ENCODE measurements at regions not wholly inside any gene's neighbourhood (a gene's known extent, or its start where the extent isn't known, plus 50 kb on each side); places are given as distances from the start of the nearest gene placed in this dataset.

GRCh38 chr2:120519469-120519868, 173.5 kb downstream of the INHBB start:
- Histone ChIP-seq H3K36me3 (ENCODE audit: low read depth, low read length) (no peaks in the 10 kb centered on the region), H3K27ac (ENCODE audit: low read length) (no peak overlapping the region), H3K9ac (ENCODE audit: low read length) (no peak overlapping the region), H3F3A (ENCODE audit: low read length, unreplicated experiment) (no peaks in the 10 kb centered on the region), H3K4me1 (ENCODE audit: insufficient read depth, low read length) (no peaks in the 10 kb centered on the region), H4K20me1 (ENCODE audit: low read length) (no peaks in the 10 kb centered on the region), H3K79me2 (ENCODE audit: low read length) (no peaks in the 10 kb centered on the region), H3K9me2 (replicated peaks; ENCODE audit: low read length) (no peaks in the 10 kb centered on the region), H3K4me2 (ENCODE audit: low read length) (no peak overlapping the region), H3K27me3 (ENCODE audit: low read length) (no peaks in the 10 kb centered on the region), H3K4me3 (ENCODE audit: low read length) (no peak overlapping the region), H2AFZ (ENCODE audit: low read length) (no peak overlapping the region), H3K9me3 (ENCODE audit: low read length) (no peaks in the 10 kb centered on the region)
- intact Hi-C loops (cut with micrococcal nuclease) = no loop called here
- DNase-seq (no peak), ATAC-seq (no peak)
- ChIA-PET CTCF (no interaction called here), POLR2A (ENCODE audit: unreplicated experiment) (no interaction called here)
- no TSS peak for BruUV-seq (replicated peaks)
- TF ChIP-seq EZH2 (IDR thresholded peaks at IDR 0.05; ENCODE audit: low read length, unreplicated experiment) (no peak), CTCF (conservative IDR thresholded peaks at IDR 0.05; ENCODE audit: low read depth, low read length) (no peak), EZH2phosphoT487 (IDR thresholded peaks at IDR 0.05; ENCODE audit: borderline replicate concordance, low read length) (no peak)

DNA sequence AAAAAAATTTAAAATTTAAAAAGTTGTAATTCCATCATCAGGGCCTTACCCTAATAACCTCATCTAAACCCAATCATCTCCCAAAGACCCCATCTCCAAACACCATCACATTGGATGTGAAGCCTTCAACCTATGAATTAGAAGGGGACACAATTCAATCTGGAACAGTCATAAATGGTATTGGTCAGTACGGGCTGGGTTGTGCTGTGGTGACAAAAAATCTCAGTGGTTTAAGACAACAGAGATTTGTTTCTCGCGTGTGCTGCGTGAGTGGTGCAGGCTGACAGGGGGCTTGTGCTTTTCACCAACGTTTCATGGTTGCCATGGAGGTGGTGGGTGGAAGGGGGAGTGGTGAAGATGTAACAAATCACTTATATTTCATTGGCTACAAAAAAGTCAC, 174.5 kb downstream of the INHBB start:
- ChIA-PET POLR2A (ENCODE audit: unreplicated experiment) (no interaction called here), CTCF (interaction anchor here (0.8 to 1.3 kb wide), 2 partner anchors 33 to 176 kb away, joined by 4 to 6 read pairs; no protein-coding TSS in a partner anchor)
- Histone ChIP-seq H3K4me1 (ENCODE audit: insufficient read depth, low read length) (peaks cover 7% of the 10 kb centered on the region), H3K9ac (ENCODE audit: low read length) (no peak overlapping the region), H3K36me3 (ENCODE audit: low read depth, low read length) (no peaks in the 10 kb centered on the region), H3K4me2 (ENCODE audit: low read length) (no peak overlapping the region), H3K9me3 (ENCODE audit: low read length) (no peaks in the 10 kb centered on the region), H2AFZ (ENCODE audit: low read length) (no peak overlapping the region), H3K79me2 (ENCODE audit: low read length) (no peaks in the 10 kb centered on the region), H3K27ac (ENCODE audit: low read length) (no peak overlapping the region), H3K9me2 (replicated peaks; ENCODE audit: low read length) (no peaks in the 10 kb centered on the region), H3K27me3 (ENCODE audit: low read length) (no peaks in the 10 kb centered on the region), H4K20me1 (ENCODE audit: low read length) (no peaks in the 10 kb centered on the region), H3F3A (ENCODE audit: low read length, unreplicated experiment) (no peaks in the 10 kb centered on the region), H3K4me3 (ENCODE audit: low read length) (no peak overlapping the region)
- intact Hi-C loops (cut with micrococcal nuclease) = loop anchor here (2.0 to 10.0 kb wide), 2 partner anchors 84 to 154 kb away; no protein-coding TSS in a partner anchor
- TF ChIP-seq CTCF (conservative IDR thresholded peaks at IDR 0.05; ENCODE audit: low read depth, low read length) (no peak), EZH2phosphoT487 (IDR thresholded peaks at IDR 0.05; ENCODE audit: borderline replicate concordance, low read length) (no peak)
- DNase-seq (no peak), ATAC-seq (no peak)
- no TSS peak for BruUV-seq (replicated peaks)

DNA sequence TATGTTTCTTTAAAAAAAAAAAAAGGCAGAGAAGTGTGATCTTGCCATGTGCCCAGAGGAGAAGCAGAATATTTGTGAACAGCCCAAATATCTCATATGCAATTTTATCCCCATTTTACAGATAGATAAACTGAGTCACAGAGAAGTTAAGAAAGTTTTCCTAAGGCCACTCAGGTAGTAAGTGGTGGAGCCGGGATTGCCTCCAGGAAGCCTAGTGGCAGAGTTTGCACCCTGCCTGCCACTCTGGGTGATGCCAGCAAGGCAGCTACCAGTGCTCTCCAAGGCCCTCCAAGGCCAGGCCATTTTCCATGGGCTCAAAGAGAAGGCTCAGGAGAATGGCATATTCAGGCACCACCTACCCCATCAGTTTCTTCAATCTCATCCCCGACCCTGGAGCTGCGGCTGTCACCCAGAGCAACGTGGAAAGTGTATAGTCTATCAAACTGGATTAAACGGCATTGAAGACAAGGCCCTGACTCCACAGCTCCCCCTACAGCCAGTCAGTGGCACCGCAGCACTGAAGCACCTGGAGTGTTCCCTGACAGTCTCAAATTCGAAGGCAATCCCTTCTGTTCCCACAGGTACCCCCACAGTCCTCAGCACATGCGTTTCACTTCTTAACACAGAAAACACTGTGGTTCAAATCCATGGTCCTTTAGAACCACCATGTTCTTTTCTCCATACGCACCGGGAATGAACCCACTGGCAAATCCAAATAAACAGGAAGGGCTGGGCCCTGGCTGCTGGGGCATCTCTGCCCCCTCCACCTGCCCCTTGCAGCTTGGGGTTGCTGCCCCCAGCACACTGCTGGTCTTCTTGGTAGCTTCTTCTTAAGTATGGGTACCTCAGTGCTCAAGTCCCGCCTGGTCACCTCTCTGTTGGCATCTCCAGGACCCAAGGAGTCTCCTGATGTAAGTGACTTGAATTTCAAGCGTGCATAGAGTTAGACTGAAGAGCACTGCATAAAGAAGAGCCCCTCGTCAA, 175.3 kb downstream of the INHBB start:
- Histone ChIP-seq H3K27me3 (ENCODE audit: low read length) (no peaks in the 10 kb centered on the region), H3K4me2 (ENCODE audit: low read length) (no peak overlapping the region), H4K20me1 (ENCODE audit: low read length) (no peaks in the 10 kb centered on the region), H3K36me3 (ENCODE audit: low read depth, low read length) (no peaks in the 10 kb centered on the region), H3K9me3 (ENCODE audit: low read length) (no peaks in the 10 kb centered on the region), H3F3A (ENCODE audit: low read length, unreplicated experiment) (no peaks in the 10 kb centered on the region), H3K27ac (ENCODE audit: low read length) (no peak overlapping the region), H3K4me3 (ENCODE audit: low read length) (no peak overlapping the region), H3K9me2 (replicated peaks; ENCODE audit: low read length) (no peaks in the 10 kb centered on the region), H3K9ac (ENCODE audit: low read length) (no peak overlapping the region), H2AFZ (ENCODE audit: low read length) (no peak overlapping the region), H3K79me2 (ENCODE audit: low read length) (no peaks in the 10 kb centered on the region), H3K4me1 (ENCODE audit: insufficient read depth, low read length) (peaks cover 11% of the 10 kb centered on the region)
- ATAC-seq (peak; percentile 84), DNase-seq (peak; percentile 79)
- ChIA-PET POLR2A (ENCODE audit: unreplicated experiment) (no interaction called here), CTCF (interaction anchor here (0.6 to 1.3 kb wide), 3 partner anchors 8 to 177 kb away, joined by 4 to 6 read pairs (median 4); no protein-coding TSS in a partner anchor)
- no peak for TF ChIP-seq EZH2 (IDR thresholded peaks at IDR 0.05; ENCODE audit: low read length, unreplicated experiment)
- no peak for TF ChIP-seq EZH2phosphoT487 (IDR thresholded peaks at IDR 0.05; ENCODE audit: borderline replicate concordance, low read length)
- TF ChIP-seq CTCF (conservative IDR thresholded peaks at IDR 0.05; ENCODE audit: low read depth, low read length) = peak; percentile 92
- intact Hi-C loops (cut with micrococcal nuclease) = loop anchor here (1.0 to 10.0 kb wide), 3 partner anchors 84 to 178 kb away; no protein-coding TSS in a partner anchor
- BruUV-seq (replicated peaks) = no TSS peak

Data from PC-3 (cell line).